GM23338 (cell line): ENCODE measurements at regions not wholly inside any gene's neighbourhood (a gene's known extent, or its start where the extent isn't known, plus 50 kb on each side); places are given as distances from the start of the nearest gene placed in this dataset.

Experiments
- CTCF ChIP-seq, 2 experiments: fragments of 200-600 bp in 1 of 2; sonication (generic) in 1 of 2; conservative IDR thresholded peaks; 2 replicates each; pipeline versions ENCODE4 v1.5.1 to v1.6.1; 2016 to 2017; ENCODE audit warnings: antibody characterized with exemption in 2 of 2, low read depth in 2 of 2, mild to moderate bottlenecking in 2 of 2, moderate library complexity in 1 of 2
- POLR2AphosphoS5 ChIP-seq: IDR thresholded peaks from 2 replicates; pipeline ENCODE4 v1.6.1; 2016; ENCODE audit warnings: antibody characterized with exemption, low read depth
- ZNF114 ChIP-seq: fragments of 250-450 bp; sonication (Bioruptor Pico); IDR thresholded peaks from 2 replicates; pipeline ENCODE4 v1.5.0; 2020; ENCODE audit warnings: mild to moderate bottlenecking, moderate library complexity

- no peak for TF ChIP-seq CTCF (conservative IDR thresholded peaks at IDR 0.05; ENCODE audit: low read depth in 2 of 2)
- TF ChIP-seq ZNF114 (CRISPR knock-in tag), result no peak
- no peak for TF ChIP-seq POLR2AphosphoS5
Observed at GRCh38 chr6:163949431-163949830, 534.9 kb downstream of the QKI start.
